Fibroblast of lung (primary cell): ENCODE measurements at regions not wholly inside any gene's neighbourhood (a gene's known extent, or its start where the extent isn't known, plus 50 kb on each side); places are given as distances from the start of the nearest gene placed in this dataset.

Experiments used
- EZH2 ChIP-seq: IDR thresholded peaks from 2 replicates; pipeline ENCODE4 v1.5.1; 2012; ENCODE audit warnings: low read length, control low read depth, mild to moderate bottlenecking; ENCODE audit errors: missing control alignments
- TF ChIP-seq, protein P1 (sequence below), 2 donors: IDR thresholded peaks in 1 of 2; conservative IDR thresholded peaks in 1 of 2; 1 replicate in 1 of 2; 2 replicates in 1 of 2; pipeline ENCODE4 v1.5.1; 2011 to 2012; ENCODE audit warnings: low read length in 2 of 2, control low read depth in 1 of 2, inconsistent platforms in 1 of 2, low read depth in 1 of 2, mild to moderate bottlenecking in 1 of 2

- TF ChIP-seq, protein P1, sequence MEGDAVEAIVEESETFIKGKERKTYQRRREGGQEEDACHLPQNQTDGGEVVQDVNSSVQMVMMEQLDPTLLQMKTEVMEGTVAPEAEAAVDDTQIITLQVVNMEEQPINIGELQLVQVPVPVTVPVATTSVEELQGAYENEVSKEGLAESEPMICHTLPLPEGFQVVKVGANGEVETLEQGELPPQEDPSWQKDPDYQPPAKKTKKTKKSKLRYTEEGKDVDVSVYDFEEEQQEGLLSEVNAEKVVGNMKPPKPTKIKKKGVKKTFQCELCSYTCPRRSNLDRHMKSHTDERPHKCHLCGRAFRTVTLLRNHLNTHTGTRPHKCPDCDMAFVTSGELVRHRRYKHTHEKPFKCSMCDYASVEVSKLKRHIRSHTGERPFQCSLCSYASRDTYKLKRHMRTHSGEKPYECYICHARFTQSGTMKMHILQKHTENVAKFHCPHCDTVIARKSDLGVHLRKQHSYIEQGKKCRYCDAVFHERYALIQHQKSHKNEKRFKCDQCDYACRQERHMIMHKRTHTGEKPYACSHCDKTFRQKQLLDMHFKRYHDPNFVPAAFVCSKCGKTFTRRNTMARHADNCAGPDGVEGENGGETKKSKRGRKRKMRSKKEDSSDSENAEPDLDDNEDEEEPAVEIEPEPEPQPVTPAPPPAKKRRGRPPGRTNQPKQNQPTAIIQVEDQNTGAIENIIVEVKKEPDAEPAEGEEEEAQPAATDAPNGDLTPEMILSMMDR (conservative IDR thresholded peaks at IDR 0.05 in 1 of 2, IDR thresholded peaks at IDR 0.05 in 1 of 2; ENCODE audit: low read depth in 1 of 2, low read length in 2 of 2), result no peak
- TF ChIP-seq EZH2, result no peak
These were observed 581.2 kb upstream of the IGFBP7 start for GRCh38 chr4:57691370-57691769.
